MM.1S (cell line): ENCODE measurements at regions not wholly inside any gene's neighbourhood (a gene's known extent, or its start where the extent isn't known, plus 50 kb on each side); places are given as distances from the start of the nearest gene placed in this dataset.

Experiments
- CTCF ChIP-seq: fragments of 300-600 bp; sonication (generic); IDR thresholded peaks from 2 replicates; pipeline ENCODE4 v1.5.1; 2016; ENCODE audit warnings: antibody characterized with exemption, low read length, mixed read lengths
- EZH2 ChIP-seq: fragments of 300-600 bp; sonication (generic); optimal IDR thresholded peaks from 2 replicates; pipeline ENCODE3; 2017; ENCODE audit warnings: low read depth, mild to moderate bottlenecking, antibody characterized with exemption, low read length, mixed read lengths
- EZH2phosphoT487 ChIP-seq: fragments of 300-600 bp; sonication (generic); IDR thresholded peaks from 2 replicates; pipeline ENCODE4 v1.6.1; 2018; ENCODE audit warnings: antibody characterized with exemption, low read length

- TF ChIP-seq CTCF: no peak
- no peak for TF ChIP-seq EZH2
- TF ChIP-seq EZH2phosphoT487: no peak
Measured at GRCh38 chr5:179487145-179487544, 63.2 kb upstream of the RUFY1 start.
